Caco-2 (cell line): ENCODE measurements at regions not wholly inside any gene's neighbourhood (a gene's known extent, or its start where the extent isn't known, plus 50 kb on each side); places are given as distances from the start of the nearest gene placed in this dataset.

Experiments used
- BruUV-seq: library from RNA; stranded (reverse); fragments of 400-500 nt; replicated peaks from 2 replicates; lab custom pipeline; 2021; lab: Mats Ljungman, UMichigan
- CTCF ChIA-PET: fragments of 300-600 bp; sonication (Branson Sonifier 250); formaldehyde crosslinking; loops from one replicate; lab custom pipeline; 2022; ENCODE audit warnings: antibody characterized with exemption; lab: Charles Lee
- POLR2A ChIA-PET: fragments of 300-600 bp; sonication (Branson Sonifier 250); formaldehyde crosslinking; loops from one replicate; lab custom pipeline; 2022; ENCODE audit warnings: antibody characterized with exemption; lab: Charles Lee
- DNase-seq, 2 experiments: peaks; one replicate each; pipeline versions ENCODE4 v3.0.0 to v3.0.0-alpha.2; 2020 to 2022
- H3K27me3 ChIP-seq: replicated peaks from 2 replicates; pipeline ENCODE4 v1.6.0; 2011; ENCODE audit warnings: low read length; ENCODE audit not compliant: control insufficient read depth, insufficient read depth
- H3K36me3 ChIP-seq: 2 replicates; pipeline ENCODE4 v1.5.1; 2011; ENCODE audit warnings: low read length; ENCODE audit not compliant: control insufficient read depth, insufficient read depth
- H3K4me1 ChIP-seq: fragments of 250-450 bp; sonication (Bioruptor Pico); 2 replicates; pipeline ENCODE4 v1.5.1; 2020; ENCODE audit warnings: mild to moderate bottlenecking
- H3K4me3 ChIP-seq: 2 replicates; pipeline ENCODE4 v1.5.1; 2011; ENCODE audit warnings: low read depth, mild to moderate bottlenecking, control low read depth, low read length
- H3K9me3 ChIP-seq: fragments of 250-450 bp; sonication (Bioruptor Pico); 2 replicates; pipeline ENCODE4 v1.5.1; 2020; ENCODE audit warnings: mild to moderate bottlenecking, moderate library complexity
- H3K27ac Mint-ChIP-seq: one replicate; pipeline ENCODE4 v1.8.0; 2022; ENCODE audit warnings: mixed read lengths; ENCODE audit not compliant: unreplicated experiment
- H3K27me3 Mint-ChIP-seq: one replicate; pipeline ENCODE4 v1.8.0; 2022; ENCODE audit warnings: mixed read lengths; ENCODE audit not compliant: insufficient read depth, unreplicated experiment
- H3K36me3 Mint-ChIP-seq: one replicate; pipeline ENCODE4 v1.8.0; 2022; ENCODE audit warnings: mild to moderate bottlenecking, mixed read lengths; ENCODE audit not compliant: insufficient read depth, unreplicated experiment
- H3K4me1 Mint-ChIP-seq: one replicate; pipeline ENCODE4 v1.8.0; 2022; ENCODE audit warnings: low read depth, mixed read lengths; ENCODE audit not compliant: unreplicated experiment
- H3K4me3 Mint-ChIP-seq: one replicate; pipeline ENCODE4 v1.8.0; 2022; ENCODE audit warnings: mild to moderate bottlenecking, moderate library complexity, mixed read lengths; ENCODE audit not compliant: unreplicated experiment
- H3K9me3 Mint-ChIP-seq: one replicate; pipeline ENCODE4 v1.8.0; 2022; ENCODE audit warnings: mixed read lengths; ENCODE audit not compliant: unreplicated experiment
- CTCF ChIP-seq, 2 experiments: fragments of 200-600 bp in 1 of 2; IDR thresholded peaks; 1 replicate in 1 of 2; 2 replicates in 1 of 2; pipeline versions ENCODE4 v1.5.1 to v1.8.0; 2011 to 2022; ENCODE audit warnings: antibody characterized with exemption in 1 of 2, control low read depth in 1 of 2, inconsistent platforms in 1 of 2, low read depth in 1 of 2, low read length in 1 of 2, mild to moderate bottlenecking in 1 of 2, moderate library complexity in 1 of 2; ENCODE audit not compliant: insufficient read depth in 1 of 2, severe bottlenecking in 1 of 2, unreplicated experiment in 1 of 2
- intact Hi-C: fragments of 100-400 bp; cut with micrococcal nuclease; formaldehyde crosslinking; loops from one replicate; pipeline ENCODE4 v1.10.0; 2022; ENCODE audit not compliant: unreplicated experiment

GRCh38 chr9:21751998-21752397 lies 50.4 kb upstream of the MTAP start:
- Histone ChIP-seq H3K27me3 (no peaks in the 10 kb centered on the region), H3K36me3 (no peaks in the 10 kb centered on the region), H3K4me3 (no peak overlapping the region), H3K9me3 (no peaks in the 10 kb centered on the region), H3K4me1 (no peaks in the 10 kb centered on the region)
- no peak for TF ChIP-seq CTCF (IDR thresholded peaks at IDR 0.05; ENCODE audit: insufficient read depth in 1 of 2, low read depth in 1 of 2, low read length in 1 of 2, severe bottlenecking in 1 of 2, unreplicated experiment in 1 of 2)
- Mint-ChIP-seq H3K4me3 (no peak overlapping the region), H3K36me3 (no peaks in the 10 kb centered on the region), H3K4me1 (no peaks in the 10 kb centered on the region), H3K27ac (no peak overlapping the region), H3K27me3 (peaks cover 3% of the 10 kb centered on the region), H3K9me3 (no peaks in the 10 kb centered on the region)
- CTCF ChIA-PET, result no interaction called here
- POLR2A ChIA-PET, result no interaction called here
- BruUV-seq, result no TSS peak
- intact Hi-C loops, result no loop called here
- DNase-seq, result no peak
